Tibial nerve (tissue), 4 donors: ENCODE measurements at regions not wholly inside any gene's neighbourhood (a gene's known extent, or its start where the extent isn't known, plus 50 kb on each side); places are given as distances from the start of the nearest gene placed in this dataset.

Source experiments
- DNase-seq, 2 donors: peaks; one replicate each; pipeline ENCODE4 v3.0.0-alpha.2; 2019; ENCODE audit warnings: low spot score in 2 of 2
- H3K27ac ChIP-seq, 4 donors: fragments of 200-600 bp; sonication (generic) in 3 of 4; one replicate each; pipeline ENCODE4 v1.5.1; 2017 to 2019; ENCODE audit warnings: mild to moderate bottlenecking in 1 of 4
- H3K27me3 ChIP-seq, 2 donors: fragments of 200-600 bp; sonication (generic) in 1 of 2; one replicate each; pipeline versions ENCODE4 v1.5.1 to v1.6.0; 2017 to 2019
- H3K36me3 ChIP-seq, 3 donors: fragments of 200-600 bp; sonication (generic); one replicate each; pipeline ENCODE4 v1.5.1; 2018 to 2019
- H3K4me1 ChIP-seq, 4 donors: fragments of 200-600 bp; sonication (generic) in 3 of 4; one replicate each; pipeline ENCODE4 v1.5.1; 2017 to 2019
- H3K4me3 ChIP-seq, 4 donors: fragments of 200-600 bp; sonication (generic) in 3 of 4; one replicate each; pipeline ENCODE4 v1.5.1; 2017 to 2019; ENCODE audit warnings: mild to moderate bottlenecking in 1 of 4, moderate library complexity in 1 of 4
- H3K9me3 ChIP-seq, 4 donors: fragments of 200-600 bp; sonication (generic) in 3 of 4; one replicate each; pipeline ENCODE4 v1.5.1; 2017 to 2019
- CTCF ChIP-seq, 5 experiments: fragments of 200-600 bp in 3 of 5; fragments of 450-650 bp in 2 of 5; sonication (generic) in 3 of 5; IDR thresholded peaks; one replicate each; pipeline ENCODE4 v1.5.1; 2016 to 2019; ENCODE audit warnings: antibody characterized with exemption in 5 of 5, mild to moderate bottlenecking in 3 of 5, moderate library complexity in 2 of 5
- EP300 ChIP-seq, 2 donors: sonication (generic); formaldehyde crosslinking; IDR thresholded peaks; one replicate each; pipeline ENCODE4 v1.6.1; 2017; ENCODE audit warnings: antibody characterized with exemption in 2 of 2, mild to moderate bottlenecking in 1 of 2
- POLR2A ChIP-seq, 2 donors: fragments of 450-650 bp; IDR thresholded peaks; one replicate each; pipeline ENCODE4 v1.6.1; 2017; ENCODE audit warnings: antibody characterized with exemption in 2 of 2, mild to moderate bottlenecking in 2 of 2, moderate library complexity in 2 of 2
- WGBS, 2 donors: methylation state at CpG; one replicate each; pipeline ENCODE4 v1.1.5; 2018; 5-methylcytosine and 5-hydroxymethylcytosine counted together

DNA sequence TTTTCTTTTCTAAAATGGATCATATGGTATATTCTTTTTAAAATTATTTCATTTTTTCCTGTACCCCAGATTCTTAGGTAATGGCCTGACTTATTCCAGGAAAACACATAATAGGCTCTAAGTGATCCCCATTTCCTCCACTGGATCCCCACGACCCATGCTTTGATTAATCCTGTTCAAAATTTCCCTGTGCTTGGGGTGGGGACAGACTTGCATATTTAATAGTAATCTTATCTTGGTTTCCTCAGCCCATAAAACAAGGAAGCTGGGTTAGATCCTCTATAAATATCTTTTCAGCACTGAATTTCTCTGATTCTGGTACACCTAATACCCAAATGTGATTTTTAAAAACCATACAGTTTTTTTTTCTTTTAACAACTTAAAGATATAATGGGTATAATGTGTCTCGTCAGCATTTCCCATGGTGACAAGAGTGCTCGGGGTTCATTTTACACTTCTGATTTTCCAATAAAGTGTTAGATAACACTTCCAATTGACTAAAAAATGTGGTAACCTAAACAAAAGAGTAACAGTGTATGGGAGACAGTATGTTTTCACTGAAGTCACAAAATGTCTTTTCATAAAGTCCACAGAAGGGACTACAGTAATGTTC is 693.5 kb upstream of the TENM3 start:
- no peaks in the 10 kb centered on the region for H3K27me3 ChIP-seq
- H3K9me3 ChIP-seq: no peaks in the 10 kb centered on the region
- no peak overlapping the region for H3K4me3 ChIP-seq
- 68 to 73% methylated on average over 3 of the region's 3 CpGs for WGBS, 2 donors
- no peaks in the 10 kb centered on the region for H3K36me3 ChIP-seq
- TF ChIP-seq EP300 (IDR thresholded peaks at IDR 0.05) (no peak), CTCF (IDR thresholded peaks at IDR 0.05) (no peak), POLR2A (IDR thresholded peaks at IDR 0.05) (no peak)
- DNase-seq: no peak
- H3K4me1 ChIP-seq: no peaks in the 10 kb centered on the region
- H3K27ac ChIP-seq: no peak overlapping the region

DNA sequence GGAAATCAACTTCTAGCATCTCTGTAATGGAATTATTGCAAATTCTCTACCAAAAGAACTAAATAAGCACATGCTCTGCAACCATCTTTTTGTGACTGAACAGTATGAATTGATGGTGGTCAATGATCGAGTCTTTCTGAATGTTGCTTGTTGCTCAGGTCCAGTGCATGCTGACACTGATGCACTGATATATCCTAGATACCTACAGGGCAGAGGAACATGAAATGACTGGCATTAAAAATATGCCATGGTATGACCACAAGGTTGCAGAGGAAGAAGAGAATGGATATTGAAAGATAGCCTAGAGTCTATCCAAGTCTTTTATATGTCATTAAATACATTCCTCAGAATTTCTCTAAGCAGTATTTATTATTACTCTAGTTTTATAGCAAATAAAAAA is 692.8 kb upstream of the TENM3 start:
- no peaks in the 10 kb centered on the region for H3K36me3 ChIP-seq
- H3K4me1 ChIP-seq: no peaks in the 10 kb centered on the region
- H3K27me3 ChIP-seq: no peaks in the 10 kb centered on the region
- no peak for TF ChIP-seq POLR2A (IDR thresholded peaks at IDR 0.05)
- TF ChIP-seq CTCF (IDR thresholded peaks at IDR 0.05): no peak
- TF ChIP-seq EP300 (IDR thresholded peaks at IDR 0.05): no peak
- 96 to 97% methylated on average over 1 of the region's 1 CpG for WGBS, 2 donors
- H3K9me3 ChIP-seq: no peaks in the 10 kb centered on the region
- no peak for DNase-seq
- H3K27ac ChIP-seq: no peak overlapping the region
- H3K4me3 ChIP-seq: no peak overlapping the region

DNA sequence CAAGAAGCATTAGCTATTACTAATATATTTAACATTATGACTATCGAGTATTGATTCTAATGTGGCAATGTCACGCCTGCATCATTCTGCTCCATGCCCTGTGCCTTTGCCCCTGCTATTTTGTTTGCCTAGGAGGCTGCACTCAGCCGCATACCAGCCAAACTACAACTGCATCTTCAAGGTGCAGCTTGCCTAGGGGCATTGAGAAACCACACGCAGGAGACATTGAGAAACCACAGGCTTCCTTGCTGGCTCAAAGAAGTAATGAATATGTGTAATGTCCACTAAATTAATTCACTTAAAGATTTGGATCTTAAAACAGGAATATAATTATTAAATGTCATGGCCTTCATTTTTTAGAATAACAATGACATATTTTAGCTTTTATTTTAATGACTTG is 683.6 kb upstream of the TENM3 start:
- DNase-seq: no peak
- Histone ChIP-seq H3K27me3 (no peaks in the 10 kb centered on the region), H3K9me3 (peaks cover 0 to 8% (median 0%) of the 10 kb centered on the region in 4 donors), H3K36me3 (no peaks in the 10 kb centered on the region), H3K27ac (no peak overlapping the region), H3K4me1 (no peaks in the 10 kb centered on the region), H3K4me3 (no peak overlapping the region)
- WGBS, 2 donors: 69 to 93% methylated on average over 4 of the region's 4 CpGs
- TF ChIP-seq CTCF (IDR thresholded peaks at IDR 0.05) (no peak), EP300 (IDR thresholded peaks at IDR 0.05) (no peak), POLR2A (IDR thresholded peaks at IDR 0.05) (no peak)

DNA sequence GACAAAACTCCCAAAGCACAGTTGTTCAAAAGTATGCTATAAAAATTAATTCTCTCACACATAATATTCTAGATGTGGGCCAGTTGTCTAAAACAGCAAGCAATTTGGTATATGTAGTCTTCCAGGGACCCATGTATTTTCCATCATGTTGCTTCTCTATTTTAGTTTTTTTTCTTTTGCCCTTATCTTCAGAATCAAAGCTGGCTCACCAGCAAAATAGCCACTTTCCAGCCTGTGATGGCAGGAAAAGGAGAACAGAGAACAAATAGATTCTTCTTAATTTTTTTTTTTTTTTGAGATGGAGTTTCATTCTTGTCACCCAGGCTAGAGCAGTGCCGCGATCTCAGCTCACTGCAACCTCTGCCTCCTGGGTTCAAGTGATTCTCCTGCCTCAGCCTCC is 680.8 kb upstream of the TENM3 start:
- Histone ChIP-seq H3K4me1 (no peaks in the 10 kb centered on the region), H3K9me3 (peaks cover 0 to 8% (median 0%) of the 10 kb centered on the region in 4 donors), H3K36me3 (no peaks in the 10 kb centered on the region), H3K27ac (no peak overlapping the region), H3K27me3 (no peaks in the 10 kb centered on the region), H3K4me3 (no peak overlapping the region)
- WGBS, 2 donors: 84 to 100% methylated on average over 2 of the region's 2 CpGs
- TF ChIP-seq POLR2A (IDR thresholded peaks at IDR 0.05): no peak
- TF ChIP-seq EP300 (IDR thresholded peaks at IDR 0.05): no peak
- TF ChIP-seq CTCF (IDR thresholded peaks at IDR 0.05): no peak
- no peak for DNase-seq

GRCh38 chr4:181564625-181565024 is 678.6 kb upstream of the TENM3 start:
- no peak for DNase-seq
- no peaks in the 10 kb centered on the region for H3K4me1 ChIP-seq
- no peaks in the 10 kb centered on the region for H3K27me3 ChIP-seq
- TF ChIP-seq POLR2A (IDR thresholded peaks at IDR 0.05) (no peak), CTCF (IDR thresholded peaks at IDR 0.05) (no peak), EP300 (IDR thresholded peaks at IDR 0.05) (no peak)
- no peak overlapping the region for H3K4me3 ChIP-seq
- WGBS, 2 donors: 60 to 70% methylated on average over 6 of the region's 6 CpGs
- H3K36me3 ChIP-seq: no peaks in the 10 kb centered on the region
- peaks cover 0 to 8% (median 0%) of the 10 kb centered on the region in 4 donors for H3K9me3 ChIP-seq
- H3K27ac ChIP-seq: no peak overlapping the region
